Myocyte (in vitro differentiated cells): ENCODE measurements at regions not wholly inside any gene's neighbourhood (a gene's known extent, or its start where the extent isn't known, plus 50 kb on each side); places are given as distances from the start of the nearest gene placed in this dataset.
"Not testable (repeated sequence)": the region's sequence is repeated elsewhere in the genome, so short reads cannot be mapped to it uniquely, and the experiment has no call there.

Experiments used
- DNase-seq: peaks from one replicate; pipeline ENCODE4 v3.0.0-alpha.2; 2012; ENCODE audit warnings: low read depth

DNA sequence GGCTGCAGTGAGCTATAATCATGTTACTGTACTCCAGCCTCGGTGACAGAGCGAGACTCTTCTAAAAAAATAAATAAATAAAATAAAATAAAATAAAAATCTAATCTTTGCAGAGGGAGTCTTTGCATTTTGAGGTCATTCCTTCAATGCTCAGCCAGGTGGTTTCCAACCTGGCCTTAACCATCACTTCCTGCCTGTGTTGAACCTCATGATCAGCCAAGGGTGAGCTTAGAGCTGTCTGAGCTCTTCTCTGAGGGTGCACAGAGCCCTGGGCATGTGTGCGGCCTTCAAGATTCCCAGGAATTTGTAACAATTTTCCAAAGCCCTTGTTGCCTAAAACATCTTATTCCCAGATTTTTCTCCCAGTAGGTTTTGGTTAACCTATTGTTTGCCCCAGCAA, 94.3 kb downstream of the KCNJ12 start:
- DNase-seq: not testable (repeated sequence)

DNA sequence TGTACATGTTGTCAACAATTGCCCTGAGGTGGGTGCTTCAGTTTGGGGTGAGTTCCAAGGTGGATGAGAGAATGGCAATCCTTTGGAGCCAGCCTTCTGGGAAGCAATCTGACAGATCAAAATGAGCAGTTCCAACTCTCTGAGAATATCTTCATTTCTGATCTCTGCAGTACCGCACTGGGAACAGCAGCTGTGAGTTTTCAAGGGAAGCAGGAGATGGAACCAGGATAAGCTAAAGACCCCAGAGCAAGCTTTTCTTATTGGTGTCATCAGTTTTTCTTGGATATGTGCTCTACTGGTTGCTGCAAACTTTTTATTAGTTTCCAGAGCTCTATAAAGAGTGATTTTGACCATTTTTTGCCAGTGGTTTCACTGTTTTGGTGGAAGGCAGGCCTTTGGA, 94.7 kb downstream of the KCNJ12 start:
- DNase-seq: no peak

DNA sequence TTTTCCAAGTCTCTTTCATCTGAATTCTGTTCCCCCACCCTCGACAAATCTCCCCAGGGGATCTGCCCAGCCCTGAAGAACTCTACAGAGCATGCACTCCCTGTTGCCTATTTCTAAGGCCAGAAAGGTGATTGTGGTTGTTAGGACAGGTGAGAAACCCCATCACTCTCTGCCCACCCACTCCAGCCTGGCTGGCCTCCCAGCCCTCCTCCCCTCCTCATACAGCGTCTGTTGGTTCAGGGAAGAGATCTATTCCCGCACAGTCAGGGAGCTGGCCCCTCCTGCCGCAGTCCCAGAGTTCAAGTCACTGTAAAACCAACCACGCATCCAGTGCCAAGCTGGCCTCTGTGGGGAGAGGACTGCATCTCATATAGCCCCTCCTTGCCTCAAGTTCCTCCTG, 98.7 kb downstream of the KCNJ12 start:
- DNase-seq: no peak

DNA sequence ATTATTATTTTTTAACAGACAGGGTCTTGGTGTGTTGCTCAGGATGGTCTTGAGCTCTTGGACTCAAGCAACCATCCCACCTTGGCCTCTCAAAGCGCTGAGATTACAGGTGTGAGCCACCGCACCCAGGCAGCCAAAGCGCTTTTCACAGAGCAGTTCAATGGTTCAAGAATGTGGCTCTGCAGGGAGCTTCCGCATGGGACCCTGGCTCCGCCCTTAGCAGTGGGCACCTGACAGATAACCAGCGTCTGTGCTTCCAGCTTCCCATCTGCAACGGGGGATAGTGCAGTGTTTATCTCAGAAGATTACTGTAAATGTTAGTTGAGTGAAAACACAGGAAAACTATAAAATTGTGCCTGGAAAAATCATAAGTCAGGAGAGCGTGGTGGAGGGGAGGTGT, 99.4 kb downstream of the KCNJ12 start:
- DNase-seq: no peak

DNA sequence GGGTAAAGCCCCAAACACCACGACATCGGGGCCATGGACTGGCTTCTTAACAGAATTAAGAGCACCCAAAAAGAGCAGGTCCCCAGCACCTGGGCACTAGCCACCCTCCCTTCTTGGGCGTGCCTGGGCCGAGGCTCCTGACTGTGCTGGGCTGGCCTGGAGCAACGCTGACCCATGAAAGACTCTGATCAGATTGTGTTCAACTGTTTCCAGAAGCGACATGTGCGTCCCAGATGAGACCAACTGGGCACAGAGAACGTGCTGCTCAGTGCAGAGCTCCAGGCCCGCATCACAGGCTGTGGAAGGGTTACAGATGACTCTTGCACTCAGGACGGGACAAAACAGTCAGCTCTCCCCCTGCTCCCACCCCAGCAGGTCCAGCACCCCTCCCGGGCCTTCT, 100.7 kb downstream of the KCNJ12 start:
- DNase-seq: no peak

DNA sequence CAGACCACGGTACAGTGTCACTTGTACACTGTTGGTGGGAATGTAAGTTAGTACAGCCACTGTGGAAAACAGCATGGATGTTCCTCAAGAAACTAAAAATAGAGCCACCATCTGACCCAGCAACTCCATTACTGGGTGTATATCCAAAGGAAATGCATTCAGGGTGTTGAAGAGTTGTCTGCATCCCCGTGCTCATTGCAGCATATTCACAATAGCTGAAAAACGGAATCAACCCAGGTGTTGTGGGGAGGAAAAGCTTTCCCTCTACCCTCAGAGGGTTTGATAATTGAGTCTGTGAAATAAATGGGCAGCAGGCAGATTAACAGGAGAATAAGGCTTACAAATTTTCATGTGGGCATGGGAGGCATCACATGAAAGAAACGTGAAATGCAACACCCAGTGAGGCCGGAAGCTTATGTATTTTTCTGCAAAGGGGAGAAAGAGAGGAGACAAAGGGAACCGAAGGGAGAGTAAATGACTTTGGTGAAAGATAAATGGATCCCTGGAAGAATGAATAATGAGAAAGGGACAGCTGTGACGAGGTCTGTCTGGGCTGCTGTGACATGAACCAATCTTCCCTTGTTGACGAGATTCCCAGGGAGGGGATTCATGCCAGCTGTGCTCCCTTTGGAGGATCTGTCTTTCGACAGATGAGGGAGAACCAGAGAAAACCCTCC, 106.2 kb downstream of the KCNJ12 start:
- DNase-seq: peak; percentile 9

DNA sequence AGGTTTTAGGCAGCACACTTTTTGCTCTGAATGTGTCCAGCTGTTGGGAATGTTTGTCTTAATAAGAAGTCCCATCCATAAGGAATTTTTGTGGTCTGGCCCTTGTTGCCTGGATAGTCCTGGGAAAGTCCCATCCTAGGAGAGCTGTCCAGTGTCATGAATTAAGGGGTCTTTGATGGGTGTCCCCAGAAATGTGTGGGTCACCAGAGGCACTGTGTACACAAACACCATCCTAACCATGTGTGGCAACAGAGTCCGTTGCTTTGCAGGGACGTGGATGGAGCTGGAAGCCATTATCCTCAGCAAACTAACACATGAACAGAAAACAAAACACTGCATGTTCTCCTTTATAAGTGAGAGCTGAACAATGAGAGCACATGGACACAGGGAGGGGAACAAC, 111.9 kb downstream of the KCNJ12 start:
- DNase-seq: not testable (repeated sequence)

DNA sequence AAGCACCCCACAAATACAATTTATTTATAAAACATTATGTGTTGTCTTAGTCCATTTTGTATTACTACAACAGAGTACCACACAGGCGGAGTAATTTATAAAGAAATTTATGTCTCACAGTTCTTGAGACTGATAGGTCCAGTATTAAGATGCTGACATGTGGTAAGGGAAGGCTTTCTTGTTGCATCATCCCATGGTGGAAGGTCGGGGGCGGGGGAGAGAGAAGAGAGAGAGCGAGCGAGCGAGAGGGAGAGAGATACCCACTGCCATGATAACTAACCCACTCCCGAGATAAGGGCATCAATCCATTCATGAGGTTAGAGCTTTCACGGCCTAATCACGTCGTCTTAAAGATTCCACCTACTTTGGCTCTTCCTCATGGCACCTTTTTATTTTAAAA, 117.8 kb downstream of the KCNJ12 start:
- DNase-seq: no peak

DNA sequence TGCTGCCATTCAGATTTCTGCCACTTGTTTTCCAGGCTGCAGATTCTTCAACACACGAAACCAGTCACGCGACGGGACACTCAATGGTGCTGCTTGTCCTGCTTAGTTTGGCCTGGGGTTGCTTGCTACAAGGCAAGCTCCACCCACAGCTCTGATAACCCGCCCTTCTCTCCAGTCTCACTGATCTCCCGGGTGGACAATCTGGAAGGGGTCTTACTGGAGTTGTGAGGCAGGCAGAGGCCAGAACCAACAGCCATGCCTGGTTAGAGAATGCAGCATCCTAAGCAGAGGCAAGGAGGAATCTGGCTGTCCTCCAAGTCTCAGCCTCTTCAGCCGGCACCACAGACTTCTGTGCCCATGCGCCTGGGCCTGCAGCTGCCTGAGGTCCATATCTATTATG, 119.1 kb downstream of the KCNJ12 start:
- peak; percentile 18 for DNase-seq

DNA sequence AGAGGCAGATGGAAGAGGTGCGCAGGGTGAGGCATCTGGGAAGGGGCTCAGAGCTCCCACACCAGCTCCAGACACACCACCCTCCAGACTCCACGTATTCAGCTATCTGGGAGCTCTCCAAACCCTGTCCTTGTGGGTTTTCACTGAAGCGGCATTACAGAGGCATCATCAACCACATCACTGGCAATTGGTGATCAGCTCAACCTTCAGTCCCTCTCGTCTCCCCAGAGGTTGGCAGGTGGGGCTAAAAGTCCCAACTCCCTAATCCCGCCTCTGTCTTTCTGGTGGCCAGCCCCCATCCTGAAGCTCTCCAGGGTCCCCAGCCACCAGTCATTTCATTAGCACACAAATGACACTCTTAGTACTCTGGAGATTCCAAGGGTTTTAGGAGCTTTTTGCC, 123.9 kb downstream of the KCNJ12 start:
- no peak for DNase-seq

DNA sequence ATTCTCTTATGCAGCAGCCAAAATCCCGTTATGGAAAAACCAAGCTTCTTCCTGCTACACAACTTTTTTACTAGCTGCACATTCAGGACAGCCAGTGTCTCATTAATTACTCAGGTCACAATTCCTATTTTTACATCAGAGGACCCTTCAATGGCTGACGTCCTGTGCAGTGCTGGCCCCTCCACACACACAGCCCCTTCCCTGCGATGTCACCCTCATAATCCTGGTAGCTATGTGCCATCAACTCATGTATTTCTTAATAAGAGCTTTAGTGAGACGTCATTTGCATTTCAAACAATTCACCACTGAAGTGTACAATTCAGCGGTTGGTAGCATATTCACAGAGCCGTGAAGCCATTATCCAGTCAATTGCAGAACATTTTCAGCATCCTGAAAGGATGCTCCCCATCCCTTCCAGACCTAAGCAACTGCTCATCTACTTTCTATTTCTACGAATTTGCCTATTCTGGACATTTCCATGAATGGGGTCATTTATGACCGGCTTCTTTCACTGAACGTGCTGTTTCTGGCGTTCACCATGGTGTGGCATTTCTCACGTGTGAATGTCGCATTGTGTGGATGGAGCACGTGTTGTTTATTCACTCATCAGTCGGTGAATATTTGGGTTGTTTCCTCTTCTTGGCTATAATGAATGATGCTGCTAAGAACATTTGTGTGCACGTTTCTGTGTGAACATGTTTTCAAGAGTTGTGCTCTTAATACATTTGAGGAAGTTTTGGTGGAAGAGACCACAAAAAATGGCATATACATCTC, 126.0 kb downstream of the KCNJ12 start:
- not testable (repeated sequence) for DNase-seq

DNA sequence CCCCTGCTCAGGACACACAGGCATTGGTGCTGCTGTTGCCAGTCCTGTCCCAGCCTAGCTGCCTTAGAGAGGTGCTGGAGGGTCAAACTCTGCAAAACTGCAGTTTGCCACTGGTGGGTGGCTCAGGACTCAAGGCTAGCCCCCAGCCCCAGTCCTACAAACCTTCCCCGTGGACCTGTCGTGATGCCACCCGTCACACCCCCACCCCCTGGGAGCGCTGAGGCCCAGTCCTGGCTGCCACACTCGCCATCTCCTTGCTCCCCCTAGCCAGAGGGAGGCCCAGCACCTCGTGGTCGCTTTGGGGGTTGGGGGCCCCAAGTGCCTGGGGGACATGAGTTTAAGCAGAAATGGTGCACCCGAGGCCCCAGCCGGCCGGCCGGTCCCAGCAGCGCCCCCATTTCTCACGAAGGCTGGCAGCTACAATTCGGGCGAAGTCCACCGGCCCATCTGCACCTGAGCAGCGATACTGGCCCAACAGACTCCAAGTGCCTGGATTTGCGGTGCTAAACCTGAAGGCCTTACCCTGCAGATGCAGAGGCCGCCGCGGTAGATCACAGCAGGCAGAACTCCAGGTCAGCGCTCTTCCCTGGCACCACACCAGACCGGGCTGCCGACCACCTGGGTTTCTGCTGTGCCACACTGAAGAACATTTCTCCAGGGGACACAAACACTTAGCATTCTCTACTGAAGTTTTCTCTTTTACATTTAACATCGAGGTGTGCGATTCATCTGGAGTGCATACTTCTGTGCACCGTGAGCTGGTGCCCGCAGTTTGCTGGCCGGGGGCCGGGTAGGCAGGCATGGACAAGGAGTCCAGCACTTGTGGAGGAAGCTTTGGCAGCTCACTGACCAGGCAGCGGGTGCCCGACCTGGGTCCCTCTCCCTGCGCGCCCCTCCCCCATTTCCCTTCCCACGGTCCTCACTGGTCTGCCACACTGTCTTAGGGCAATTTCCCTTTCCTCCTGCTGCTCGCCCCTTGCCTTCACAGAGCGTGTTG, 130.0 kb downstream of the KCNJ12 start:
- no peak for DNase-seq

DNA sequence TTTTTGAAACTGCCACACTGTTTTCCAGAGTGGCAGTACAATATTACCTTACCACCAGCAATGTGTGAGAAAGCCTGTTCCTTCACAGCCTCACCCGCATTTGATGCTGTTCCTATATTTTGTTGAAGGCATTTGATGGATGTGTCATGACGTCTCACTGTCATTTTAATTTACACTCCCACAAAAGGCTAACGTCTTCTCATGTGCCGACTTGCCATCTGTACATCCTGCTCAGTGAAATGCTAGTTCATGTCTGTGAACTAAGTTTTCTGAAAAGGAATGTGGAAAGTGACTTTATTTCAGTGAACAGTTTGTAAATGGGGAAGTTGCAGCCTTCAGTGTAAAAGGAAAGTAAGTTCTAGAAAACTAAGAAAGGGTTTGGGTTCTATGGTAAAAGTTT, 131.6 kb downstream of the KCNJ12 start:
- not testable (repeated sequence) for DNase-seq

DNA sequence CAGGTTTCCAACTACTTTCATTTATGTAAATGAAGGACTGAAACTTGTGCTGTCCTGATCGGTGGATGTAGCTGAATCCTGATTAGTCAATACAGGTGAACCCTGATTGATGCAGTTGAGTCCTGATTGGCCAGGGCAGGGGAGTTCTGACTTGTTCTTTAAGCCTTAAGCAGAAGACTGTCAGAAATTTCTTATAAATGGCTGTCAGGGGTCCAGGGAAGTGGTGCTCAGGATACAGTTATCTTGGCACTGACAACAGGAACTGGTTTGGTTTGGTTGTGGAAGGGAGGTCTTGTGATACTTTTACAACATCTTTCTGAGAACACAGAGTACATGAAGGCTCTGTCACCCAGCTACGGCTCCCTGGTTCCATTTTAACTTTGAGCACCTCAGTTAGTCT, 132.1 kb downstream of the KCNJ12 start:
- no peak for DNase-seq

DNA sequence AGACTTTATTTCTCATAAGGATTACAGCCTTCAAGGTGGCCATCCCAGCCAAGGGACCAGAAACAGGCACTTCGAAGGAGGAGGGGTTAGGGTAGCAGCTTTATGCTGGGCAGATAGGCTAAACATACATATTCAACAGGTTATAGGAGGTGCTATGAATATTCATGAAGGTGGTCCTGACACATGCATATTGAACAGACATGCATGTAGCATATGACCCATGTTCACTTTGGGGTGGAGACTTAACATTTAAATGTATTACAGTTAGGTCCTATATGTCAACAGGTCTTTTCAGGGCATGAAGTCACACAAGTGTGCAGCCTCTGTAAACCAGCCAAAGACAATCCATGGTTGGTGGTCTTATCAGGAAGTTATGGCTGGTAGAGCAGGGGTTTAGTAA, 133.2 kb downstream of the KCNJ12 start:
- not testable (repeated sequence) for DNase-seq

DNA sequence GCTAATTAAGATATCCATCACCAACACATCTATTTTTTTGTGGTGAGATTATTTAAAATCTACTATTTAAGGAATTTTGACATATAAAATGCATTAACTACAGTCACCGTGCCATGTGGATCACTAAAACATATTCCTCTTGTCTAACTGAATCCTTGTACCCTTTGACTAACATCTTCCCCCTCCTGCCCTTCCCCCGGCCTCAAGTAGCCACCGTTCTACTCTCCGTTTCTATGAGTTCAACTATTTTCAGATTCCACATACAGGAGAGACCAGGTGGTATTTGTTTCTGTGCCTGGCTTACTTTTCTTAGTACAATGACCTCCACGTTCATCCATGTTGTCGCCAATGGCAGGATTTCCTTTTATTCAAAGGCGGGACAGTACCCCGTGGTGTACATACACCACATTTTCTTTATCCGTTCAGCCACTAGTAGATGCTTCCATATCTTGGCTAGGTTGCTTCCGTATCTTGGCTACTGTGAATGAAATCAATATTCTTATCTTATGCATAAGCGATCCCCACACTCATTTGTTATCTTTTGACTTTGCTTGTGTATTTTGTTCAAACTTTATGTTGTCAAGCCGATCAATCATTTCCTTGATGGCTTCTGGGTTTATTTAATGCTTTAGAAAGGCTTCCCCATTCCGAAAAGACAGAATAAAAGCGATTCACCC, 134.7 kb downstream of the KCNJ12 start:
- no peak for DNase-seq

DNA sequence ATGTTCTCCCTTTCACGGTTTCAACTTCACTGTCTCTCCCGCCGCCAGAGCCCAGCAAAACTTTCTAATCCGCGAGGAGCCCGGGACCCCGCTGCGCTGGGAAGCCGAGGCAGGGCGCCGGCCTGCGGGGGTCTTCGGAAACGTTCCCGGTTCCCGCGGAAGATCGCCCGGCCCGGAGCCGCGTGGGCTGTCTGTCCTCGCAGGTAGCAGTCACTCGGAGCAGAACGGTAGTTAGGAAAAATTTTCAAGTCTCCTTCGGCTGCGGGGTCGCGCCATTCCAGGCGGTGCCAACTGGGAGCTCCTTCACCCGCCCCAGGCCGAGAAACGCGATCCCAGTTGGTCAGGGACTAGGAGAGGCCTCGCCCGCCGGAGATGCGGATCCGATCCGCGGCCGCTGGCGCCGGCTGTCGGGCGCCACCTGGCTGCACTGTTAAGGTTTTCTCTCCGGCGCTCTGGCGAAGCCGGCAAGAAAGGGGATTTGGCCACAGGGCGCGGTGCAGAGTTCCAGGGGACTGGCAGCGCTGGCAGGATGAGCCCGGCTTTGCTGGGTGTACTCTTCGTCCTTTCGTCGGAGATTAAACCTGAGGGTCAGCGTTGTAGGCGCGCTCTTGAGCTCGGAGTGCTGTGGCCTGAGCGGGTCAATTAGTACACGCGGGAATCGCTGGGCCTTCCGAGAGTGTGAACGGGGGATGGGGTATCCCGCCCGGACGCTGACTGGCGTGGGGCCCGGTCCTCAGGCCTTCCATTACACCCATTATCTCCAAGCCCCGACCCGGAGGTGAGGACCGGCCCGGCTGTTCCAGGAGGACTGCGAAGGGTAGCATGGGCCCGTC, 135.4 kb downstream of the KCNJ12 start:
- peak; percentile 87 for DNase-seq

DNA sequence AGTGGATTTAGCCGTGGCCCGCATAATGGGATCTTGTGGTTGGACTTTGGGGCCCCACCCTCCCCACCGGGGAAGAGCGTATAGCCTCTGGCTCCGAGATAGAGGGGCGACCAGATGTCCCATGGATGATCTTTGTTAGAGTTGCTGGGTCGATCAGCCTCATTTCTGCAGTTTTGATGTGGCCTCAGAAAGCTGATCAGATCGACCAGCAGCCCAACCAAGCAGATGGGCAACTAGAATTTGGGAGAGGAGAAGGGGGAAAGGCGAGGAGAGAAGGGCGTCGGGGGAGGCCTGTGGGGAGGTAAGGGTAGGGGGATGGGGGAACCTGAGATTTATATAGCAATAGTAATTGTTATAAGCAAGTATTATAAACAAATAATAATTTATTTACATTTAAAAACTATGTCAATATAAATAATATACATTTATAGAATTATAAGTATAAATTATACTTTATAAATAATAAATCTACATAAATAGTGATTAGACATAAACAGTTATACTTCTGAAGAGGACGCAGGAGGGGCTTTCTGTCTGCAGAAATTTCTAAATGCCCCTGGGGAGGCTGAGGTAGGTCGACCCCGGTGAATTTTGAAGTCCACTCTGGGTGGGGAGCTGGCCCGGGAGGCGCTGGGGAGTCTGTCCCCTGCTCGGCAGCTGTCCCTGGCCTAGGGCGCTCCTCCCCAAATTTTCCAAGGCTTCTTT, 136.3 kb downstream of the KCNJ12 start:
- no peak for DNase-seq

DNA sequence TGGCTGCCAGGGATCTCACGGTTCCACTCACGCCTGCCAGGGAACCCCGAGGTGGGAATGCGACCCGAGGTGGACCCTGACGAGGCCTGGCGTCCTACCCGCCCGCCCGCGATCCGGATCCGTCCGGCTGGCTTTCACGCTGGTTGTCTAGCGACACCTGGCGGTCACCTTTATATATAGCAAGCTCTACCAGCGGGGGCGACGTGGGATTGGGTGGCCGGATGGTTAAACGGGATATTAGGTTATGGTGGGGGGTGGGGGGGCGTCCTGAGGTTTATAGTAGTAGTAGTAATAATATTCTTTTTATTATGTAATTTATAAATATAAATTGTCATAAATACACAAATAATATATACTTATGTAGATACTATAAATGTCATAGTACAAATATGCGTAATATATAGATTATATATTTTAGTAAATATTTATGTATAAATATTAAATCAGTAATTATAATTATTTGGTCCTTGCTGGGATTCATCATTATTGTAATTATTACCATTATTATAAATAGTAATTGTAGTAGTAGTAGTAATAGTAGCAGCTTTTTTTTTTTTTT, 136.9 kb downstream of the KCNJ12 start:
- peak; percentile 81 for DNase-seq
